ENCODE measurements at regions not wholly inside any gene's neighbourhood (a gene's known extent, or its start where the extent isn't known, plus 50 kb on each side); places are given as distances from the start of the nearest gene placed in this dataset.

GRCh38 chr9:3088219-3088618 lies 244.3 kb upstream of the PUM3 start:
- no peaks in the 10 kb centered on the region for H3K4me1 ChIP-seq (ENCODE audit: control insufficient read depth in 1 of 2, insufficient read depth in 2 of 2, low read length in 2 of 2)
- no peak overlapping the region for H3K27ac ChIP-seq (ENCODE audit: low read depth, low read length)
- DNase-seq (ENCODE audit: low read depth, low spot score) = no peak
- H3K9me3 ChIP-seq (ENCODE audit: control insufficient read depth in 1 of 2, insufficient read depth in 1 of 2, low read depth in 1 of 2, low read length in 2 of 2) = no peaks in the 10 kb centered on the region
- H3K79me2 ChIP-seq (ENCODE audit: insufficient read depth, low read length) = no peaks in the 10 kb centered on the region
- no peaks in the 10 kb centered on the region for H3K36me3 ChIP-seq (ENCODE audit: control insufficient read depth in 1 of 2, insufficient read depth in 2 of 2, low read length in 2 of 2)
- ATAC-seq = no peak
- H3K4me2 ChIP-seq (ENCODE audit: low read length) = no peak overlapping the region
- no peak overlapping the region for H3K9ac ChIP-seq (ENCODE audit: low read length)
- no peak overlapping the region for H3K4me3 ChIP-seq (replicated peaks in 1 of 2; ENCODE audit: low read depth in 1 of 2, low read length in 2 of 2)
- BruUV-seq (replicated peaks) = no TSS peak
- H3K9me2 ChIP-seq (ENCODE audit: insufficient read depth) = no peaks in the 10 kb centered on the region
- TF ChIP-seq EZH2phosphoT487 (IDR thresholded peaks at IDR 0.05; ENCODE audit: borderline replicate concordance) = no peak
- no peak for TF ChIP-seq YY1 (IDR thresholded peaks at IDR 0.05; ENCODE audit: extremely low read depth, insufficient replicate concordance, low read depth, low read length)
- TF ChIP-seq, protein P1, sequence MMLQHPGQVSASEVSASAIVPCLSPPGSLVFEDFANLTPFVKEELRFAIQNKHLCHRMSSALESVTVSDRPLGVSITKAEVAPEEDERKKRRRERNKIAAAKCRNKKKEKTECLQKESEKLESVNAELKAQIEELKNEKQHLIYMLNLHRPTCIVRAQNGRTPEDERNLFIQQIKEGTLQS (IDR thresholded peaks at IDR 0.05) = no peak
- no peak for TF ChIP-seq POLR2AphosphoS5 (IDR thresholded peaks at IDR 0.05; ENCODE audit: low read depth, low read length)
- no peak for TF ChIP-seq SIN3A (IDR thresholded peaks at IDR 0.05; ENCODE audit: low read depth)
- intact Hi-C loops (cut with micrococcal nuclease) = no loop called here
- H2AFZ ChIP-seq (ENCODE audit: low read depth, low read length, poor library complexity, severe bottlenecking) = no peak overlapping the region
- RAD21 ChIA-PET (ENCODE audit: low non-redundant PET in 1 of 2, low total read pairs in 2 of 2, uncharacterized antibody in 2 of 2, unreplicated experiment in 2 of 2) = no interaction called here
- CTCF ChIA-PET = no interaction called here
- no peaks in the 10 kb centered on the region for H4K20me1 ChIP-seq (ENCODE audit: insufficient read depth)
- no peaks in the 10 kb centered on the region; the same call in 1 of the 2 replicates for H3K27me3 ChIP-seq (ENCODE audit: insufficient read depth, low read length)
- POLR2A ChIA-PET = no interaction called here

DNA sequence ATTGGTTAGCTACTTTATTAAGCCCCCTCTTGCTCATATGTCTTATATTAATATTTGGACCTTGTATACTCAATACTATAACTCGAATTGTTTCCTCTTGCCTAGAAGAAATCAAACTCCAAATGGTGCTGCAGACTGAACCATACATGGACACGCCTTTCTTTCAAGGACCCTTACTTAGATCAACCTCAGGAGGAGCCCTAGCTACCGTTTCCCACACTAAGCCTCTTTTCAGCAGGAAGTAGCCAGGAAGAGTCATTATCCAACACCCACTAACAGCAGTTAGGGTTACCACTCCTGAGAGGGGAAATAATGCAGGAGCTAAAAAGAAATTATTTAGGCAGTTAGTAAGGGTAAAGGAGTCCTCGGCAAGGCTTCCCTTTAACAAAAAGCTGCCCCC lies 243.8 kb upstream of the PUM3 start:
- no peaks in the 10 kb centered on the region for H3K79me2 ChIP-seq (ENCODE audit: insufficient read depth, low read length)
- no TSS peak for BruUV-seq (replicated peaks)
- H3K9me3 ChIP-seq (ENCODE audit: control insufficient read depth in 1 of 2, insufficient read depth in 1 of 2, low read depth in 1 of 2, low read length in 2 of 2) = no peaks in the 10 kb centered on the region
- H3K9ac ChIP-seq (ENCODE audit: low read length) = no peak overlapping the region
- no peak overlapping the region for H3K4me2 ChIP-seq (ENCODE audit: low read length)
- H3K9me2 ChIP-seq (ENCODE audit: insufficient read depth) = no peaks in the 10 kb centered on the region
- no peaks in the 10 kb centered on the region; the same call in 1 of the 2 replicates for H3K27me3 ChIP-seq (ENCODE audit: insufficient read depth, low read length)
- POLR2A ChIA-PET = no interaction called here
- RAD21 ChIA-PET (ENCODE audit: low non-redundant PET in 1 of 2, low total read pairs in 2 of 2, uncharacterized antibody in 2 of 2, unreplicated experiment in 2 of 2) = no interaction called here
- H3K4me1 ChIP-seq (ENCODE audit: control insufficient read depth in 1 of 2, insufficient read depth in 2 of 2, low read length in 2 of 2) = no peaks in the 10 kb centered on the region
- ATAC-seq (no peak), DNase-seq (ENCODE audit: low read depth, low spot score) (no peak)
- H2AFZ ChIP-seq (ENCODE audit: low read depth, low read length, poor library complexity, severe bottlenecking) = no peak overlapping the region
- H4K20me1 ChIP-seq (ENCODE audit: insufficient read depth) = no peaks in the 10 kb centered on the region
- H3K36me3 ChIP-seq (ENCODE audit: control insufficient read depth in 1 of 2, insufficient read depth in 2 of 2, low read length in 2 of 2) = no peaks in the 10 kb centered on the region
- CTCF ChIA-PET = no interaction called here
- H3K4me3 ChIP-seq (replicated peaks in 1 of 2; ENCODE audit: low read depth in 1 of 2, low read length in 2 of 2) = no peak overlapping the region
- no peak overlapping the region for H3K27ac ChIP-seq (ENCODE audit: low read depth, low read length)
- intact Hi-C loops (cut with micrococcal nuclease) = no loop called here
- TF ChIP-seq RAD21 (IDR thresholded peaks at IDR 0.05; ENCODE audit: low read depth) = no peak
- TF ChIP-seq ZNF274 (IDR thresholded peaks at IDR 0.05; ENCODE audit: low read depth, low read length) = no peak
- no peak for TF ChIP-seq EZH2phosphoT487 (IDR thresholded peaks at IDR 0.05; ENCODE audit: borderline replicate concordance)
- no peak for TF ChIP-seq CTCF (IDR thresholded peaks at IDR 0.05 in 2 of 3, conservative IDR thresholded peaks at IDR 0.05 in 1 of 3; ENCODE audit: borderline replicate concordance in 1 of 3, insufficient read depth in 1 of 3, low read depth in 2 of 3, low read length in 2 of 3)
- TF ChIP-seq TCF7L2 (IDR thresholded peaks at IDR 0.05; ENCODE audit: borderline replicate concordance, extremely low read depth, insufficient read depth, insufficient read length) = no peak
- TF ChIP-seq ZBTB33 (IDR thresholded peaks at IDR 0.05; ENCODE audit: extremely low read depth, insufficient replicate concordance, low read length) = no peak
- no peak for TF ChIP-seq SP1 (IDR thresholded peaks at IDR 0.05; ENCODE audit: low read depth)
- TF ChIP-seq, protein P1 (IDR thresholded peaks at IDR 0.05) = no peak
- TF ChIP-seq EZH2 (IDR thresholded peaks at IDR 0.05) = no peak
- no peak for TF ChIP-seq SIN3A (IDR thresholded peaks at IDR 0.05; ENCODE audit: low read depth)

Measured in HCT116 (cell line).